Neural cell (in vitro differentiated cells): ENCODE measurements at regions not wholly inside any gene's neighbourhood (a gene's known extent, or its start where the extent isn't known, plus 50 kb on each side); places are given as distances from the start of the nearest gene placed in this dataset.

Experiments
- H2AFZ ChIP-seq: fragments of 200-600, 300-800 bp; sonication (generic), shearing (Covaris generic); 2 replicates; pipeline ENCODE4 v1.6.0; 2014; ENCODE audit warnings: low read depth, mild to moderate bottlenecking, antibody characterized with exemption, low read length, moderate library complexity
- H3F3A ChIP-seq: fragments of 200-600 bp; shearing (Covaris generic); 2 replicates; pipeline ENCODE4 v1.6.1; 2016; ENCODE audit warnings: mild to moderate bottlenecking, moderate library complexity, mixed read lengths, antibody characterized with exemption, low read length; ENCODE audit not compliant: insufficient read depth, poor library complexity, severe bottlenecking
- H3K27ac ChIP-seq: fragments of 200-600, 300-800 bp; sonication (generic), shearing (Covaris generic); 2 replicates; pipeline ENCODE4 v1.5.1; 2014; ENCODE audit warnings: mild to moderate bottlenecking, low read length, moderate library complexity
- H3K27me3 ChIP-seq: fragments of 300-800, 200-600 bp; sonication (generic), shearing (Covaris generic); 2 replicates; pipeline ENCODE4 v1.6.0; 2014; ENCODE audit warnings: mild to moderate bottlenecking, low read depth, low read length, moderate library complexity; ENCODE audit not compliant: insufficient read depth
- H3K36me3 ChIP-seq: fragments of 300-800, 200-600 bp; sonication (generic), shearing (Covaris generic); 2 replicates; pipeline ENCODE4 v1.5.1; 2014; ENCODE audit warnings: mild to moderate bottlenecking, antibody characterized with exemption, low read length, moderate library complexity; ENCODE audit not compliant: insufficient read depth
- H3K4me2 ChIP-seq: fragments of 300-800, 200-600 bp; sonication (generic), shearing (Covaris generic); 2 replicates; pipeline ENCODE4 v1.6.0; 2014; ENCODE audit warnings: mild to moderate bottlenecking, low read length
- H3K4me3 ChIP-seq: fragments of 300-800, 200-600 bp; sonication (generic), shearing (Covaris generic); 2 replicates; pipeline ENCODE4 v1.5.1; 2014; ENCODE audit warnings: mild to moderate bottlenecking, low read length, moderate library complexity
- H3K79me2 ChIP-seq: fragments of 200-600 bp; shearing (Covaris generic); replicated peaks from 2 replicates; pipeline ENCODE4 v1.6.0; 2014; ENCODE audit warnings: mild to moderate bottlenecking, low read length, moderate library complexity; ENCODE audit not compliant: insufficient read depth
- H3K9ac ChIP-seq: fragments of 300-800, 200-600 bp; sonication (generic), shearing (Covaris generic); 2 replicates; pipeline ENCODE4 v1.6.1; 2016; ENCODE audit warnings: mild to moderate bottlenecking, low read length, mixed read lengths
- H3K9me2 ChIP-seq: fragments of 200-600 bp; shearing (Covaris generic); 2 replicates; pipeline ENCODE4 v1.6.1; 2016; ENCODE audit warnings: mild to moderate bottlenecking, low read length, mixed read lengths; ENCODE audit not compliant: insufficient read depth
- H3K9me3 ChIP-seq: fragments of 200-600, 300-800 bp; sonication (generic), shearing (Covaris generic); 2 replicates; pipeline ENCODE4 v1.6.1; 2016; ENCODE audit warnings: mild to moderate bottlenecking, mixed run types, low read length, moderate library complexity, mixed read lengths
- H4K20me1 ChIP-seq: fragments of 200-600 bp; shearing (Covaris generic); 2 replicates; pipeline ENCODE4 v1.6.1; 2016; ENCODE audit warnings: mild to moderate bottlenecking, mixed run types; ENCODE audit not compliant: insufficient read depth
- CTCF ChIP-seq: fragments of 450-650 bp; IDR thresholded peaks from 2 replicates; pipeline ENCODE4 v1.5.1; 2014; ENCODE audit warnings: antibody characterized with exemption, mild to moderate bottlenecking, moderate library complexity; ENCODE audit not compliant: poor library complexity, severe bottlenecking
- EP300 ChIP-seq: fragments of 450-650 bp; conservative IDR thresholded peaks from 2 replicates; pipeline ENCODE4 v1.6.1; 2014; ENCODE audit warnings: antibody characterized with exemption, mild to moderate bottlenecking, moderate library complexity; ENCODE audit not compliant: poor library complexity, severe bottlenecking
- EZH2 ChIP-seq: fragments of 200-600, 300-800 bp; shearing (Covaris generic), sonication (generic); IDR thresholded peaks from 2 replicates; pipeline ENCODE4 v1.6.1; 2014; ENCODE audit warnings: antibody characterized with exemption, low read length, borderline replicate concordance, mild to moderate bottlenecking; ENCODE audit not compliant: insufficient read depth, poor library complexity, severe bottlenecking
- MXI1 ChIP-seq: fragments of 450-650 bp; conservative IDR thresholded peaks from 2 replicates; pipeline ENCODE4 v1.6.1; 2014; ENCODE audit warnings: antibody characterized with exemption, mild to moderate bottlenecking; ENCODE audit not compliant: poor library complexity, severe bottlenecking
- POLR2AphosphoS5 ChIP-seq: IDR thresholded peaks from 2 replicates; pipeline ENCODE4 v1.6.1; 2012
- RAD21 ChIP-seq: fragments of 450-650 bp; conservative IDR thresholded peaks from 2 replicates; pipeline ENCODE4 v1.6.1; 2014; ENCODE audit warnings: antibody characterized with exemption, mild to moderate bottlenecking, moderate library complexity
- SMC3 ChIP-seq: fragments of 450-650 bp; conservative IDR thresholded peaks from 2 replicates; pipeline ENCODE4 v1.6.1; 2014; ENCODE audit warnings: antibody characterized with exemption, mild to moderate bottlenecking, moderate library complexity; ENCODE audit not compliant: poor library complexity
- TAF1 ChIP-seq: IDR thresholded peaks from 2 replicates; pipeline ENCODE4 v1.6.1; 2012; ENCODE audit warnings: low read depth
- TF ChIP-seq, protein P1 (sequence below): IDR thresholded peaks from 2 replicates; pipeline ENCODE4 v1.6.1; 2012; ENCODE audit warnings: borderline replicate concordance

GRCh38 chr2:9085353-9085752, 81.9 kb upstream of the MBOAT2 start:
- no peak overlapping the region for H3K4me3 ChIP-seq
- H3K27ac ChIP-seq, result no peak overlapping the region
- no peak overlapping the region for H3K4me2 ChIP-seq
- no peak overlapping the region for H2AFZ ChIP-seq
- no peaks in the 10 kb centered on the region for H3K9me3 ChIP-seq
- no peaks in the 10 kb centered on the region for H4K20me1 ChIP-seq
- no peak overlapping the region for H3K9ac ChIP-seq
- H3K27me3 ChIP-seq, result no peaks in the 10 kb centered on the region
- H3K36me3 ChIP-seq, result no peaks in the 10 kb centered on the region
- H3F3A ChIP-seq, result no peaks in the 10 kb centered on the region
- no peaks in the 10 kb centered on the region for H3K79me2 ChIP-seq
- TF ChIP-seq EZH2, result no peak
- no peak for TF ChIP-seq MXI1
- no peak for TF ChIP-seq CTCF
- TF ChIP-seq, protein P1, sequence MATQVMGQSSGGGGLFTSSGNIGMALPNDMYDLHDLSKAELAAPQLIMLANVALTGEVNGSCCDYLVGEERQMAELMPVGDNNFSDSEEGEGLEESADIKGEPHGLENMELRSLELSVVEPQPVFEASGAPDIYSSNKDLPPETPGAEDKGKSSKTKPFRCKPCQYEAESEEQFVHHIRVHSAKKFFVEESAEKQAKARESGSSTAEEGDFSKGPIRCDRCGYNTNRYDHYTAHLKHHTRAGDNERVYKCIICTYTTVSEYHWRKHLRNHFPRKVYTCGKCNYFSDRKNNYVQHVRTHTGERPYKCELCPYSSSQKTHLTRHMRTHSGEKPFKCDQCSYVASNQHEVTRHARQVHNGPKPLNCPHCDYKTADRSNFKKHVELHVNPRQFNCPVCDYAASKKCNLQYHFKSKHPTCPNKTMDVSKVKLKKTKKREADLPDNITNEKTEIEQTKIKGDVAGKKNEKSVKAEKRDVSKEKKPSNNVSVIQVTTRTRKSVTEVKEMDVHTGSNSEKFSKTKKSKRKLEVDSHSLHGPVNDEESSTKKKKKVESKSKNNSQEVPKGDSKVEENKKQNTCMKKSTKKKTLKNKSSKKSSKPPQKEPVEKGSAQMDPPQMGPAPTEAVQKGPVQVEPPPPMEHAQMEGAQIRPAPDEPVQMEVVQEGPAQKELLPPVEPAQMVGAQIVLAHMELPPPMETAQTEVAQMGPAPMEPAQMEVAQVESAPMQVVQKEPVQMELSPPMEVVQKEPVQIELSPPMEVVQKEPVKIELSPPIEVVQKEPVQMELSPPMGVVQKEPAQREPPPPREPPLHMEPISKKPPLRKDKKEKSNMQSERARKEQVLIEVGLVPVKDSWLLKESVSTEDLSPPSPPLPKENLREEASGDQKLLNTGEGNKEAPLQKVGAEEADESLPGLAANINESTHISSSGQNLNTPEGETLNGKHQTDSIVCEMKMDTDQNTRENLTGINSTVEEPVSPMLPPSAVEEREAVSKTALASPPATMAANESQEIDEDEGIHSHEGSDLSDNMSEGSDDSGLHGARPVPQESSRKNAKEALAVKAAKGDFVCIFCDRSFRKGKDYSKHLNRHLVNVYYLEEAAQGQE, result no peak
- no peak for TF ChIP-seq RAD21
- no peak for TF ChIP-seq POLR2AphosphoS5
- no peak for TF ChIP-seq EP300
- TF ChIP-seq TAF1, result no peak
- no peak for TF ChIP-seq SMC3
- no peaks in the 10 kb centered on the region for H3K9me2 ChIP-seq

DNA sequence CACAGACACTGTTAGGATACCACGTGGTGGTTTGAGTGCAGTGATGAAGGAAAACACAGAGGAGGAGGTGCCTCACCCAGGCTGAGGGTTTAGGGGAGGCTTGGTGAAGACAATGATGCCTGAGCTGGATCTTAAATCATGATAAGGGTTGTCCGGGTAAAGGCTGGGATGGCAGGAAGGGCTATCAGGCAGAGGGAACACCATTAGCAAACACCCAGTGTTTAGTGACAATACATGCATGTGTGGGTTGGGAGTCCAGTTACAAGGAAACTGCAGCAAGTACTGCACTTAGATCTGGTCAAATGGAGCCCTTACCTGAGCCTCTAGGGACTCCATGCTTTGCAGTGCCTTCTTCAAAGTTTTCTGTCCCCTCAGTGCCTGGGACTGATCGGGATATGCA, 79.8 kb upstream of the MBOAT2 start:
- Histone ChIP-seq H3K9me3 (no peaks in the 10 kb centered on the region), H3K27me3 (no peaks in the 10 kb centered on the region), H3K9me2 (no peaks in the 10 kb centered on the region), H3K36me3 (no peaks in the 10 kb centered on the region), H4K20me1 (no peaks in the 10 kb centered on the region), H3K27ac (no peak overlapping the region), H3F3A (no peaks in the 10 kb centered on the region), H3K4me2 (no peak overlapping the region), H3K79me2 (no peaks in the 10 kb centered on the region), H3K9ac (no peak overlapping the region), H3K4me3 (no peak overlapping the region), H2AFZ (no peak overlapping the region)
- TF ChIP-seq POLR2AphosphoS5 (no peak), EZH2 (no peak), CTCF (no peak), SMC3 (no peak), RAD21 (no peak), TAF1 (no peak), MXI1 (no peak), EP300 (no peak)
- TF ChIP-seq, protein P1, result no peak
